A673 (cell line): ENCODE measurements at regions not wholly inside any gene's neighbourhood (a gene's known extent, or its start where the extent isn't known, plus 50 kb on each side); places are given as distances from the start of the nearest gene placed in this dataset.

ENCODE experiments used
- BruUV-seq: library from RNA; stranded (reverse); fragments of 400-500 nt; replicated peaks from 2 replicates; lab custom pipeline; 2021; lab: Mats Ljungman, UMichigan
- CTCF ChIA-PET: fragments of 300-600 bp; sonication (Branson Sonifier 250); formaldehyde crosslinking; loops from one replicate; lab custom pipeline; 2022; ENCODE audit warnings: antibody characterized with exemption; lab: Charles Lee
- POLR2A ChIA-PET: fragments of 300-600 bp; sonication (Branson Sonifier 250); formaldehyde crosslinking; loops from one replicate; lab custom pipeline; 2022; ENCODE audit warnings: antibody characterized with exemption; ENCODE audit not compliant: low non-redundant PET; lab: Charles Lee
- DNase-seq: peaks from one replicate; pipeline ENCODE4 v3.0.0-alpha.2; 2015; ENCODE audit warnings: low spot score
- H3K27ac ChIP-seq: fragments of 200-600 bp; sonication (generic); 2 replicates; pipeline ENCODE4 v1.5.1; 2016; ENCODE audit warnings: mixed run types, low read depth, mild to moderate bottlenecking, mixed read lengths, antibody characterized with exemption, low read length; ENCODE audit not compliant: poor library complexity, severe bottlenecking
- H3K27me3 ChIP-seq: fragments of 200-600 bp; sonication (generic); replicated peaks from 2 replicates; pipeline ENCODE4 v1.6.1; 2017; ENCODE audit warnings: mixed run types, low read depth, mild to moderate bottlenecking, mixed read lengths, antibody characterized with exemption, low read length; ENCODE audit not compliant: insufficient read depth, poor library complexity
- H3K36me3 ChIP-seq: fragments of 200-600 bp; sonication (generic); 2 replicates; pipeline ENCODE4 v1.6.1; 2016; ENCODE audit warnings: mixed run types, mild to moderate bottlenecking, mixed read lengths, antibody characterized with exemption, low read length; ENCODE audit not compliant: insufficient read depth, poor library complexity, severe bottlenecking
- H3K4me1 ChIP-seq: fragments of 200-600 bp; sonication (generic); 2 replicates; pipeline ENCODE4 v1.6.1; 2017; ENCODE audit warnings: mixed run types, mild to moderate bottlenecking, mixed read lengths, antibody characterized with exemption, low read length; ENCODE audit not compliant: insufficient read depth, poor library complexity, severe bottlenecking
- H3K4me3 ChIP-seq: fragments of 200-600 bp; sonication (generic); 2 replicates; pipeline ENCODE4 v1.5.1; 2016; ENCODE audit warnings: low read depth, mixed run types, mild to moderate bottlenecking, mixed read lengths, low read length; ENCODE audit not compliant: poor library complexity, severe bottlenecking
- H3K9me3 ChIP-seq: fragments of 200-600 bp; sonication (generic); 2 replicates; pipeline ENCODE4 v1.6.1; 2016; ENCODE audit warnings: mixed run types, low read depth, mild to moderate bottlenecking, mixed read lengths, antibody characterized with exemption, low read length; ENCODE audit not compliant: poor library complexity, severe bottlenecking
- CTCF ChIP-seq: fragments of 300-800, 200-600 bp; sonication (generic); conservative IDR thresholded peaks from 2 replicates; pipeline ENCODE4 v1.5.1; 2017; ENCODE audit warnings: low read depth, mild to moderate bottlenecking, antibody characterized with exemption, low read length, moderate library complexity, mixed read lengths
- EZH2 ChIP-seq: fragments of 200-600 bp; sonication (generic); IDR thresholded peaks from 2 replicates; pipeline ENCODE4 v1.6.1; 2017; ENCODE audit warnings: borderline replicate concordance, low read depth, mild to moderate bottlenecking, mixed read lengths, antibody characterized with exemption, low read length; ENCODE audit not compliant: poor library complexity, severe bottlenecking
- intact Hi-C: fragments of 100-400 bp; cut with micrococcal nuclease; formaldehyde crosslinking; loops from one replicate; pipeline ENCODE4 v1.10.0; 2022; ENCODE audit not compliant: unreplicated experiment

GRCh38 chr17:63382136-63382535 lies 64.0 kb downstream of the CYB561 start:
- no peak for DNase-seq
- ChIA-PET CTCF (no interaction called here), POLR2A (no interaction called here)
- no peaks in the 10 kb centered on the region for H3K27me3 ChIP-seq
- no peaks in the 10 kb centered on the region for H3K9me3 ChIP-seq
- no peaks in the 10 kb centered on the region for H3K4me1 ChIP-seq
- H3K27ac ChIP-seq: no peak overlapping the region
- no peak for TF ChIP-seq CTCF
- no peak for TF ChIP-seq EZH2
- intact Hi-C loops: no loop called here
- no peaks in the 10 kb centered on the region for H3K36me3 ChIP-seq
- H3K4me3 ChIP-seq: no peak overlapping the region
- no TSS peak for BruUV-seq
